H1 (cell line): ENCODE measurements at regions not wholly inside any gene's neighbourhood (a gene's known extent, or its start where the extent isn't known, plus 50 kb on each side); places are given as distances from the start of the nearest gene placed in this dataset.

Experiments used
- CTCF ChIA-PET: fragments of 300-600 bp; sonication (Branson Sonifier 250); formaldehyde crosslinking; loops from one replicate; lab custom pipeline; 2021; ENCODE audit not compliant: partially characterized antibody; lab: Charles Lee
- POLR2A ChIA-PET: fragments of 300-600 bp; sonication (Branson Sonifier 250); formaldehyde crosslinking; loops from one replicate; lab custom pipeline; 2021; ENCODE audit warnings: inconsistent platforms; ENCODE audit not compliant: partially characterized antibody; lab: Charles Lee
- DNase-seq, 2 experiments: peaks; one replicate each; pipeline versions ENCODE4 v3.0.0 to v3.0.0-alpha.2; 2010 to 2022; ENCODE audit warnings: low spot score in 2 of 2, low read depth in 1 of 2, mixed read lengths in 1 of 2
- FAIRE-seq: peaks from 2 replicates; lab custom pipeline; 2011; peaks lifted over from hg19 to GRCh38; lab: Jason Lieb, UNC
- H2AFZ ChIP-seq: 2 replicates; pipeline ENCODE4 v1.8.1; 2012; ENCODE audit warnings: low read length, inconsistent platforms
- H2AK5ac ChIP-seq: 2 replicates; pipeline ENCODE4 v1.6.1; 2013; ENCODE audit warnings: low read depth, low read length
- H2BK120ac ChIP-seq: replicated peaks from 2 replicates; pipeline ENCODE3; 2013; ENCODE audit warnings: low read depth, low read length, inconsistent platforms
- H2BK12ac ChIP-seq: 2 replicates; pipeline ENCODE4 v1.6.1; 2013; ENCODE audit warnings: low read depth, low read length
- H2BK15ac ChIP-seq: 2 replicates; pipeline ENCODE4 v1.6.1; 2013; ENCODE audit warnings: low read length
- H2BK20ac ChIP-seq: 2 replicates; pipeline ENCODE4 v1.6.1; 2013; ENCODE audit warnings: low read length
- H2BK5ac ChIP-seq: 2 replicates; pipeline ENCODE4 v1.6.1; 2013; ENCODE audit warnings: low read depth, low read length
- H3K14ac ChIP-seq: 2 replicates; pipeline ENCODE4 v1.6.1; 2013; ENCODE audit warnings: inconsistent platforms; ENCODE audit not compliant: insufficient read length
- H3K18ac ChIP-seq: 2 replicates; pipeline ENCODE4 v1.6.1; 2013; ENCODE audit warnings: low read length; ENCODE audit errors: extremely low read depth
- H3K23ac ChIP-seq: 2 replicates; pipeline ENCODE4 v1.6.1; 2013; ENCODE audit warnings: inconsistent platforms; ENCODE audit not compliant: insufficient read length
- H3K23me2 ChIP-seq: 2 replicates; pipeline ENCODE4 v1.6.1; 2013; ENCODE audit warnings: low read depth, low read length
- H3K27ac ChIP-seq: 2 replicates; pipeline ENCODE4 v1.6.1; 2011; ENCODE audit warnings: low read depth, low read length, inconsistent platforms
- H3K27me3 ChIP-seq, 4 experiments: replicated peaks in 1 of 4; 1 replicate in 1 of 4; 2 replicates in 3 of 4; pipeline versions ENCODE4 v1.6.1 to v1.8.1; 2011 to 2013; ENCODE audit warnings: low read length in 3 of 4, mild to moderate bottlenecking in 3 of 4, inconsistent platforms in 2 of 4, mixed read lengths in 2 of 4, moderate library complexity in 1 of 4; ENCODE audit not compliant: control insufficient read depth in 3 of 4, insufficient read depth in 3 of 4; ENCODE audit errors: extremely low read depth in 1 of 4
- H3K36me3 ChIP-seq, 4 experiments: 2 replicates each; pipeline versions ENCODE4 v1.6.1 to v1.8.1; 2011 to 2013; ENCODE audit warnings: mild to moderate bottlenecking in 4 of 4, low read length in 3 of 4, moderate library complexity in 2 of 4, control low read depth in 1 of 4, inconsistent platforms in 1 of 4; ENCODE audit not compliant: insufficient read depth in 4 of 4, control insufficient read depth in 2 of 4
- H3K4ac ChIP-seq: replicated peaks from 2 replicates; pipeline ENCODE3; 2013; ENCODE audit warnings: low read length, low read depth, mixed read lengths, inconsistent platforms; ENCODE audit not compliant: insufficient read length
- H3K4me1 ChIP-seq, 4 experiments: replicated peaks in 1 of 4; 1 replicate in 1 of 4; 2 replicates in 3 of 4; pipeline versions ENCODE4 v1.6.1 to v1.8.1; 2011 to 2013; ENCODE audit warnings: low read length in 3 of 4, inconsistent platforms in 2 of 4, mixed read lengths in 1 of 4; ENCODE audit not compliant: insufficient read depth in 4 of 4, control insufficient read depth in 3 of 4
- H3K4me2 ChIP-seq, 2 experiments: 2 replicates each; pipeline versions ENCODE4 v1.6.1 to v1.8.1; 2011 to 2013; ENCODE audit warnings: low read depth in 2 of 2, low read length in 2 of 2, control low read depth in 1 of 2, inconsistent platforms in 1 of 2, mild to moderate bottlenecking in 1 of 2; ENCODE audit not compliant: insufficient read depth in 1 of 2
- H3K4me3 ChIP-seq, 4 experiments: fragments of 200-600, 300-600 bp in 1 of 4; sonication (generic), shearing (Covaris generic), sonication (Bioruptor Twin) in 1 of 4; 2 replicates each; pipeline versions ENCODE4 v1.5.1 to v1.8.1; 2011 to 2016; ENCODE audit warnings: low read length in 4 of 4, low read depth in 3 of 4, control low read depth in 2 of 4, inconsistent platforms in 2 of 4, mild to moderate bottlenecking in 2 of 4, mixed read lengths in 1 of 4, moderate library complexity in 1 of 4; ENCODE audit not compliant: insufficient read depth in 2 of 4; ENCODE audit errors: extremely low read depth in 1 of 4
- H3K56ac ChIP-seq: replicated peaks from 2 replicates; pipeline ENCODE3; 2013; ENCODE audit warnings: low read depth, mild to moderate bottlenecking, mixed read lengths, low read length, inconsistent platforms; ENCODE audit not compliant: insufficient read length
- H3K79me1 ChIP-seq: 2 replicates; pipeline ENCODE4 v1.6.1; 2013; ENCODE audit warnings: low read depth, low read length, control low read depth
- H3K79me2 ChIP-seq, 2 experiments: 2 replicates each; pipeline versions ENCODE4 v1.6.1 to v1.8.1; 2012 to 2013; ENCODE audit warnings: low read length in 2 of 2, mild to moderate bottlenecking in 2 of 2, inconsistent platforms in 1 of 2; ENCODE audit not compliant: insufficient read depth in 2 of 2, control insufficient read depth in 1 of 2
- H3K9ac ChIP-seq, 4 experiments: replicated peaks in 1 of 4; 1 replicate in 1 of 4; 2 replicates in 3 of 4; pipeline versions ENCODE4 v1.6.1 to v1.8.1; 2011 to 2013; ENCODE audit warnings: low read depth in 3 of 4, low read length in 3 of 4, control low read depth in 2 of 4, mild to moderate bottlenecking in 2 of 4, moderate library complexity in 2 of 4, inconsistent platforms in 1 of 4; ENCODE audit errors: extremely low read depth in 1 of 4
- H3K9me3 ChIP-seq, 2 experiments: 2 replicates each; pipeline versions ENCODE4 v1.6.1 to v1.8.1; 2012 to 2013; ENCODE audit warnings: mild to moderate bottlenecking in 2 of 2, moderate library complexity in 2 of 2, control low read depth in 1 of 2, inconsistent platforms in 1 of 2, low read depth in 1 of 2, low read length in 1 of 2, mixed read lengths in 1 of 2; ENCODE audit not compliant: insufficient read depth in 2 of 2
- H4K20me1 ChIP-seq, 2 experiments: replicated peaks in 1 of 2; 2 replicates each; pipeline versions ENCODE3 to v1.8.1; 2011 to 2013; ENCODE audit warnings: inconsistent platforms in 2 of 2, low read length in 2 of 2, mild to moderate bottlenecking in 1 of 2; ENCODE audit not compliant: insufficient read depth in 2 of 2, control insufficient read depth in 1 of 2
- H4K5ac ChIP-seq: 2 replicates; pipeline ENCODE4 v1.6.1; 2013; ENCODE audit warnings: low read length, low read depth, mixed read lengths, inconsistent platforms; ENCODE audit not compliant: insufficient read length
- H4K8ac ChIP-seq: 2 replicates; pipeline ENCODE4 v1.8.0; 2013; ENCODE audit warnings: mild to moderate bottlenecking, moderate library complexity, low read length, inconsistent platforms; ENCODE audit not compliant: insufficient read depth; ENCODE audit errors: extremely low read depth
- H4K91ac ChIP-seq: replicated peaks from 2 replicates; pipeline ENCODE3; 2013; ENCODE audit warnings: low read length, mixed read lengths, inconsistent platforms; ENCODE audit not compliant: insufficient read length
- CTCF ChIP-seq, 3 experiments: IDR thresholded peaks; 1 replicate in 2 of 3; 2 replicates in 1 of 3; pipeline versions ENCODE4 v1.5.1 to v1.6.1; 2011; ENCODE audit warnings: low read length in 3 of 3, mild to moderate bottlenecking in 3 of 3, inconsistent platforms in 2 of 3, low read depth in 1 of 3, moderate library complexity in 1 of 3; ENCODE audit not compliant: insufficient read depth in 1 of 3; ENCODE audit errors: control extremely low read depth in 1 of 3
- FOSL1 ChIP-seq: IDR thresholded peaks from 2 replicates; pipeline ENCODE4 v1.6.1; 2011; ENCODE audit warnings: mild to moderate bottlenecking, low read depth, low read length, moderate library complexity; ENCODE audit not compliant: insufficient read depth
- KDM4A ChIP-seq: IDR thresholded peaks from one replicate; pipeline ENCODE4 v1.7.1; 2012; ENCODE audit warnings: low read depth, mild to moderate bottlenecking, moderate library complexity, low read length, inconsistent platforms; ENCODE audit not compliant: severe bottlenecking
- RXRA ChIP-seq: IDR thresholded peaks from 2 replicates; pipeline ENCODE4 v1.6.1; 2011; ENCODE audit warnings: low read depth, mild to moderate bottlenecking, low read length, moderate library complexity; ENCODE audit not compliant: insufficient read depth

- CTCF ChIA-PET = no interaction called here
- Histone ChIP-seq H3K14ac (no peak overlapping the region), H4K91ac (no peak overlapping the region), H3K27me3 (no peaks in the 10 kb centered on the region), H3K4me3 (no peak overlapping the region), H3K4me1 (no peaks in the 10 kb centered on the region), H2BK12ac (no peak overlapping the region), H3K79me1 (no peaks in the 10 kb centered on the region), H3K36me3 (no peaks in the 10 kb centered on the region), H3K79me2 (no peaks in the 10 kb centered on the region), H4K5ac (no peak overlapping the region), H2BK20ac (no peak overlapping the region), H3K18ac (no peak overlapping the region), H2BK120ac (no peak overlapping the region), H3K4ac (no peak overlapping the region), H2BK5ac (no peak overlapping the region)
- no peak for DNase-seq
- FAIRE-seq = no peak
- TF ChIP-seq RXRA (no peak), KDM4A (no peak), FOSL1 (no peak), CTCF (IDR thresholded peaks at IDR 0.05; ENCODE audit: control extremely low read depth in 1 of 3, insufficient read depth in 1 of 3, low read depth in 1 of 3, low read length in 3 of 3) (no peak)
- TF ChIP-seq, all 59 proteins: peak for 0
- Histone ChIP-seq H3K27ac (no peak overlapping the region), H4K8ac (no peak overlapping the region), H2AFZ (no peak overlapping the region), H3K4me2 (no peak overlapping the region), H2BK15ac (no peak overlapping the region), H2AK5ac (no peak overlapping the region), H3K23ac (no peak overlapping the region), H3K56ac (no peak overlapping the region), H3K9ac (no peak overlapping the region), H3K9me3 (no peaks in the 10 kb centered on the region), H4K20me1 (no peaks in the 10 kb centered on the region), H3K23me2 (no peaks in the 10 kb centered on the region)
- POLR2A ChIA-PET = no interaction called here
Measured at GRCh38 chr6:74713941-74714340, 491.9 kb downstream of the COL12A1 start.
